ENCODE measurements at regions not wholly inside any gene's neighbourhood (a gene's known extent, or its start where the extent isn't known, plus 50 kb on each side); places are given as distances from the start of the nearest gene placed in this dataset.

- no peak for DNase-seq (ENCODE audit: extremely low spot score)
- ChIA-PET CTCF (no interaction called here), POLR2A (no interaction called here)
- no peak for TF ChIP-seq CTCF (IDR thresholded peaks at IDR 0.05; ENCODE audit: control extremely low read depth, extremely low read depth, low read depth, missing control alignments)
These were observed 249.1 kb upstream of the CHRNA7 start for GRCh38 chr15:31781261-31781660.

- DNase-seq (ENCODE audit: extremely low spot score) = no peak
- CTCF ChIA-PET = no interaction called here
- TF ChIP-seq CTCF (IDR thresholded peaks at IDR 0.05; ENCODE audit: control extremely low read depth, extremely low read depth, low read depth, missing control alignments) = no peak
- POLR2A ChIA-PET = no interaction called here
These were observed 248.1 kb upstream of the CHRNA7 start for GRCh38 chr15:31782016-31782783.

GRCh38 chr15:31782951-31783350 is 247.4 kb upstream of the CHRNA7 start:
- no peak for TF ChIP-seq CTCF (IDR thresholded peaks at IDR 0.05; ENCODE audit: control extremely low read depth, extremely low read depth, low read depth, missing control alignments)
- POLR2A ChIA-PET = no interaction called here
- DNase-seq (ENCODE audit: extremely low spot score) = no peak
- CTCF ChIA-PET = no interaction called here

- CTCF ChIA-PET = no interaction called here
These were observed 244.0 kb upstream of the CHRNA7 start for GRCh38 chr15:31786360-31786759.

GRCh38 chr15:31788104-31788503 is 242.2 kb upstream of the CHRNA7 start:
- no peak for DNase-seq (ENCODE audit: extremely low spot score)
- CTCF ChIA-PET = no interaction called here
- POLR2A ChIA-PET = no interaction called here
- TF ChIP-seq CTCF (IDR thresholded peaks at IDR 0.05; ENCODE audit: control extremely low read depth, extremely low read depth, low read depth, missing control alignments) = no peak

More at GRCh38 chr15:31786360-31786759, 244.0 kb upstream of the CHRNA7 start:
- DNase-seq (ENCODE audit: extremely low spot score) = no peak
- POLR2A ChIA-PET = no interaction called here
- TF ChIP-seq CTCF (IDR thresholded peaks at IDR 0.05; ENCODE audit: control extremely low read depth, extremely low read depth, low read depth, missing control alignments) = no peak

GRCh38 chr15:31792611-31793199 is 237.6 kb upstream of the CHRNA7 start:
- CTCF ChIA-PET = no interaction called here
- POLR2A ChIA-PET = no interaction called here
- no peak for TF ChIP-seq CTCF (IDR thresholded peaks at IDR 0.05; ENCODE audit: control extremely low read depth, extremely low read depth, low read depth, missing control alignments)
- no peak for DNase-seq (ENCODE audit: extremely low spot score)

All from GM10248 (cell line).